ENCODE measurements at regions not wholly inside any gene's neighbourhood (a gene's known extent, or its start where the extent isn't known, plus 50 kb on each side); places are given as distances from the start of the nearest gene placed in this dataset.
"Not testable (repeated sequence)": the region's sequence is repeated elsewhere in the genome, so short reads cannot be mapped to it uniquely, and the experiment has no call there.

DNA sequence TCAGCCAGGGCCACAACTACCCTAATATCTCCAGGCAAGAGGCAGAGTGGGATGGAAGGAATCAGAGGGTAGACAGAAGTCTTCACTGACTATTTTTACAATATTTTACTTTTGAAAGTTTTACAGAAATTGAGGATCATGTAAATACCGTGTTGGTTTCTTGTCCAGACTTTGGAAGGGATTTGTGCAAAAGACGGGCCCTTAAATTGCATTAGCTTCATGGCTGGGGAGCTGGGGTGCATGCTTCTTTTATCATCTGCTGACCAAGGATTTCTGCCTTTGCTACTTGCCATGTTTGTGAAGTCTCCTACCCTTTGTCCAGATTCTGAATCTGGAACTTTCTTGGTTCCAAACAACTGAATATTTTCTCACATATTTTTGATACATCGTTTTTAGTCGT lies 107.7 kb upstream of the GRIN3A start:
- Histone ChIP-seq H3K36me3 (ENCODE audit: control insufficient read depth, insufficient read depth, low read length) (no peaks in the 10 kb centered on the region), H3K27ac (ENCODE audit: low read length) (no peak overlapping the region), H3K4me3 (ENCODE audit: low read depth in 2 of 2, low read length in 2 of 2) (no peak overlapping the region), H3K4me1 (ENCODE audit: control insufficient read depth, insufficient read depth, low read length) (no peaks in the 10 kb centered on the region), H3K27me3 (ENCODE audit: control insufficient read depth, insufficient read depth, low read length) (no peaks in the 10 kb centered on the region), H3K9me3 (ENCODE audit: control insufficient read depth, insufficient read depth, low read depth, low read length) (no peaks in the 10 kb centered on the region)
- DNase-seq (ENCODE audit: low read depth, low spot score) (no peak), ATAC-seq (no peak)
- BruUV-seq (replicated peaks), result no TSS peak
- TF ChIP-seq POLR2AphosphoS5 (IDR thresholded peaks at IDR 0.05; ENCODE audit: low read depth, low read length), result no peak
- no peak for TF ChIP-seq CTCF (IDR thresholded peaks at IDR 0.05)
- TF ChIP-seq SIN3A (IDR thresholded peaks at IDR 0.05; ENCODE audit: borderline replicate concordance, insufficient read depth, low read depth, low read length), result no peak
- no peak for TF ChIP-seq TCF7L2 (IDR thresholded peaks at IDR 0.05; ENCODE audit: low read depth, low read length)
- TF ChIP-seq, protein P1, sequence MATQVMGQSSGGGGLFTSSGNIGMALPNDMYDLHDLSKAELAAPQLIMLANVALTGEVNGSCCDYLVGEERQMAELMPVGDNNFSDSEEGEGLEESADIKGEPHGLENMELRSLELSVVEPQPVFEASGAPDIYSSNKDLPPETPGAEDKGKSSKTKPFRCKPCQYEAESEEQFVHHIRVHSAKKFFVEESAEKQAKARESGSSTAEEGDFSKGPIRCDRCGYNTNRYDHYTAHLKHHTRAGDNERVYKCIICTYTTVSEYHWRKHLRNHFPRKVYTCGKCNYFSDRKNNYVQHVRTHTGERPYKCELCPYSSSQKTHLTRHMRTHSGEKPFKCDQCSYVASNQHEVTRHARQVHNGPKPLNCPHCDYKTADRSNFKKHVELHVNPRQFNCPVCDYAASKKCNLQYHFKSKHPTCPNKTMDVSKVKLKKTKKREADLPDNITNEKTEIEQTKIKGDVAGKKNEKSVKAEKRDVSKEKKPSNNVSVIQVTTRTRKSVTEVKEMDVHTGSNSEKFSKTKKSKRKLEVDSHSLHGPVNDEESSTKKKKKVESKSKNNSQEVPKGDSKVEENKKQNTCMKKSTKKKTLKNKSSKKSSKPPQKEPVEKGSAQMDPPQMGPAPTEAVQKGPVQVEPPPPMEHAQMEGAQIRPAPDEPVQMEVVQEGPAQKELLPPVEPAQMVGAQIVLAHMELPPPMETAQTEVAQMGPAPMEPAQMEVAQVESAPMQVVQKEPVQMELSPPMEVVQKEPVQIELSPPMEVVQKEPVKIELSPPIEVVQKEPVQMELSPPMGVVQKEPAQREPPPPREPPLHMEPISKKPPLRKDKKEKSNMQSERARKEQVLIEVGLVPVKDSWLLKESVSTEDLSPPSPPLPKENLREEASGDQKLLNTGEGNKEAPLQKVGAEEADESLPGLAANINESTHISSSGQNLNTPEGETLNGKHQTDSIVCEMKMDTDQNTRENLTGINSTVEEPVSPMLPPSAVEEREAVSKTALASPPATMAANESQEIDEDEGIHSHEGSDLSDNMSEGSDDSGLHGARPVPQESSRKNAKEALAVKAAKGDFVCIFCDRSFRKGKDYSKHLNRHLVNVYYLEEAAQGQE (IDR thresholded peaks at IDR 0.05; ENCODE audit: insufficient read depth in 1 of 2, low read depth in 2 of 2, low read length in 1 of 2), result no peak
- ChIA-PET POLR2A (no interaction called here), CTCF (no interaction called here)
- intact Hi-C loops (cut with micrococcal nuclease; ENCODE audit: unreplicated experiment) (no loop called here), in situ Hi-C loops (cut with HindIII; ENCODE audit: low pct_unique_long_range_greater_than_20kb, low sequenced_read_pairs) (no loop called here)

DNA sequence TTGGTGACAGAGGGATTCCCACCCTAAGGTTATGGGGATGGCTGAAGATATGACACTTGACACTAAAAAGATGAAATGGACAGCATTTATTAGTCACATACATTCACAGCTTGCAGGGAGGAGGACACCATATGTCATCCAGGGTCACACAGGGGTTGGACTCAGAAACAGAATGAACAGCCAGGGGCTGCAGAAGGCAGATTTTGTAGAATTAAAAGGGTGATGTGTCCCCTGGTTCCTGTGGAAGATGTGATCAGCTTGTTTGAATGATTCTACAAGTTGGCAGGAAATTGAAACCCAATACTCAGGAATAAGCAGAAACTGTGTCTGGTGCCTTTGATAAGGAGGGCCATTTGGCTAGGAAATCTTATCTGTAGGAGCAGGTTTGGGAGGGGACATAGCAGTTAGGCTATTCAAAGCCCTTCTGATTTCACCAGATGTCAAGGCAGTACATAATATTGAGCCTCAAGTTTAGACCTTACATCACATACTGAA lies 102.3 kb upstream of the GRIN3A start:
- BruUV-seq (replicated peaks), result no TSS peak
- Histone ChIP-seq H3K27ac (ENCODE audit: low read length) (no peak overlapping the region), H3K27me3 (ENCODE audit: control insufficient read depth, insufficient read depth, low read length) (no peaks in the 10 kb centered on the region), H3K4me1 (ENCODE audit: control insufficient read depth, insufficient read depth, low read length) (no peaks in the 10 kb centered on the region), H3K9me3 (ENCODE audit: control insufficient read depth, insufficient read depth, low read depth, low read length) (no peaks in the 10 kb centered on the region), H3K36me3 (ENCODE audit: control insufficient read depth, insufficient read depth, low read length) (no peaks in the 10 kb centered on the region), H3K4me3 (ENCODE audit: low read depth in 2 of 2, low read length in 2 of 2) (no peak overlapping the region)
- intact Hi-C loops (cut with micrococcal nuclease; ENCODE audit: unreplicated experiment) (no loop called here), in situ Hi-C loops (cut with HindIII; ENCODE audit: low pct_unique_long_range_greater_than_20kb, low sequenced_read_pairs) (no loop called here)
- TF ChIP-seq POLR2AphosphoS5 (IDR thresholded peaks at IDR 0.05; ENCODE audit: low read depth, low read length), result no peak
- no peak for TF ChIP-seq CTCF (IDR thresholded peaks at IDR 0.05)
- TF ChIP-seq, protein P1 (IDR thresholded peaks at IDR 0.05; ENCODE audit: insufficient read depth in 1 of 2, low read depth in 2 of 2, low read length in 1 of 2), result no peak
- TF ChIP-seq SIN3A (IDR thresholded peaks at IDR 0.05; ENCODE audit: borderline replicate concordance, insufficient read depth, low read depth, low read length), result no peak
- TF ChIP-seq TCF7L2 (IDR thresholded peaks at IDR 0.05; ENCODE audit: low read depth, low read length), result no peak
- DNase-seq (ENCODE audit: low read depth, low spot score) (no peak), ATAC-seq (no peak)
- POLR2A ChIA-PET, result no interaction called here
- CTCF ChIA-PET, result no interaction called here

GRCh38 chr9:101838988-101839387 lies 100.5 kb upstream of the GRIN3A start:
- CTCF ChIA-PET; in situ Hi-C loops (cut with HindIII; ENCODE audit: low pct_unique_long_range_greater_than_20kb, low sequenced_read_pairs); H3K27me3 ChIP-seq (ENCODE audit: control insufficient read depth, insufficient read depth, low read length); POLR2A ChIA-PET; H3K4me3 ChIP-seq (ENCODE audit: low read depth in 2 of 2, low read length in 2 of 2); H3K27ac ChIP-seq (ENCODE audit: low read length); H3K36me3 ChIP-seq (ENCODE audit: control insufficient read depth, insufficient read depth, low read length); H3K4me1 ChIP-seq (ENCODE audit: control insufficient read depth, insufficient read depth, low read length); DNase-seq (ENCODE audit: low read depth, low spot score); intact Hi-C loops (cut with micrococcal nuclease; ENCODE audit: unreplicated experiment); H3K9me3 ChIP-seq (ENCODE audit: control insufficient read depth, insufficient read depth, low read depth, low read length); ATAC-seq; BruUV-seq (replicated peaks): not testable (repeated sequence)
